Spleen (tissue), 7 donors: ENCODE measurements at regions not wholly inside any gene's neighbourhood (a gene's known extent, or its start where the extent isn't known, plus 50 kb on each side); places are given as distances from the start of the nearest gene placed in this dataset.

Experiments
- POLR2A ChIP-seq, 3 donors: fragments of 450-650 bp; IDR thresholded peaks; one replicate each; pipeline ENCODE4 v1.5.1; 2017; ENCODE audit warnings: antibody characterized with exemption in 3 of 3, mild to moderate bottlenecking in 1 of 3
- POLR2AphosphoS5 ChIP-seq, 3 donors: sonication (generic); formaldehyde crosslinking; IDR thresholded peaks; one replicate each; pipeline ENCODE4 v1.5.1; 2017; ENCODE audit warnings: antibody characterized with exemption in 3 of 3
- TF ChIP-seq, protein P1 (sequence below), 11 experiments: fragments of 200-600 bp in 7 of 11; fragments of 450-650 bp in 4 of 11; sonication (generic) in 4 of 11; IDR thresholded peaks in 8 of 11; conservative IDR thresholded peaks in 3 of 11; 1 replicate in 7 of 11; 2 replicates in 4 of 11; pipeline versions ENCODE4 v1.4.0 to v1.8.0; 2016 to 2021; ENCODE audit warnings: antibody characterized with exemption in 11 of 11, inconsistent platforms in 4 of 11, mild to moderate bottlenecking in 1 of 11
- donor health status: DM: no; HTN: no; CAD: no; lungs with moderate emphysema.
- donor health status: DM: no; HTN: no; CAD: no.
- donor health status: DM: no; HTN: no; CAD: no.

DNA sequence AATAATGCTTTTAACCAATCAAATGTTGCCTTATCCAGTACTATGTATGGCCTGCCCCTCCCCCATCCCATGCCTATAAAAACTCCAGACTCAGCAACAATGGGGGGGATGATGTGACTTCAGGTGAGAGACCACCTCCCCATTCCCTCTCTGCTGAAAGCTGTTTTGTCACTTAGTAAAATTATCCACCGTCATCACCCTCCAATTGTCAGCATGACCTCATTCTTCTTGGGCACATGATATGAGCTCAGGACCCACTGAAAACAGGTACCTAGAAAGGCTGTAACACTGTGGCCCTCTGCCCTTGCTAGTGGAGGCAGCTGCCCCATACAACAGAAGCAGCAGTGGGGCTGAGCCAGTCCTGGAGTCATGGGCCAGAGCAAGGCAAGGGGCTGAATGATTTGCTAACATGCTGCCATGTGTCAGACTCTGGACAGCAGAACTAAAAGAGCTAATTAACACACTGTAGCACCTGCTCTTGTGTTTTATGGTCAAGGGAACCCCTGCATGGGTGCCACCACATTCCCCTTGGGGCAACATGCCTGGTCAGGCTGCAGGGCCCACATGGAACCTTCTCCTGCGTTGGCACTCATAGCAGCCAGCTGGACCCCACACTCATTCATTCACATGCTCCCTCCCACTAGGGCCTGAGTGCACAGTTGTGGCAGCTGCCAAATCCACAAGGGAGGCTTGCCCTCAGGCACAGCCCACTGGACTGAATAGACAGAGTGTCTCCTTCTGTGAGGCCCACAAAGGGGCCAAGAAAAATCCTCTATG, 722.2 kb upstream of the PCDH20 start:
- TF ChIP-seq, protein P1, sequence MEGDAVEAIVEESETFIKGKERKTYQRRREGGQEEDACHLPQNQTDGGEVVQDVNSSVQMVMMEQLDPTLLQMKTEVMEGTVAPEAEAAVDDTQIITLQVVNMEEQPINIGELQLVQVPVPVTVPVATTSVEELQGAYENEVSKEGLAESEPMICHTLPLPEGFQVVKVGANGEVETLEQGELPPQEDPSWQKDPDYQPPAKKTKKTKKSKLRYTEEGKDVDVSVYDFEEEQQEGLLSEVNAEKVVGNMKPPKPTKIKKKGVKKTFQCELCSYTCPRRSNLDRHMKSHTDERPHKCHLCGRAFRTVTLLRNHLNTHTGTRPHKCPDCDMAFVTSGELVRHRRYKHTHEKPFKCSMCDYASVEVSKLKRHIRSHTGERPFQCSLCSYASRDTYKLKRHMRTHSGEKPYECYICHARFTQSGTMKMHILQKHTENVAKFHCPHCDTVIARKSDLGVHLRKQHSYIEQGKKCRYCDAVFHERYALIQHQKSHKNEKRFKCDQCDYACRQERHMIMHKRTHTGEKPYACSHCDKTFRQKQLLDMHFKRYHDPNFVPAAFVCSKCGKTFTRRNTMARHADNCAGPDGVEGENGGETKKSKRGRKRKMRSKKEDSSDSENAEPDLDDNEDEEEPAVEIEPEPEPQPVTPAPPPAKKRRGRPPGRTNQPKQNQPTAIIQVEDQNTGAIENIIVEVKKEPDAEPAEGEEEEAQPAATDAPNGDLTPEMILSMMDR (IDR thresholded peaks at IDR 0.05 in 8 of 11, conservative IDR thresholded peaks at IDR 0.05 in 3 of 11) = no peak
- no peak for TF ChIP-seq POLR2A (IDR thresholded peaks at IDR 0.05)
- TF ChIP-seq POLR2AphosphoS5 (IDR thresholded peaks at IDR 0.05) = no peak
